Lung (tissue), 11 donors: ENCODE measurements at regions not wholly inside any gene's neighbourhood (a gene's known extent, or its start where the extent isn't known, plus 50 kb on each side); places are given as distances from the start of the nearest gene placed in this dataset.

ENCODE experiments used
- ATAC-seq: fragments of 200-7000 bp; cut with Tn5 transposase; one replicate; pipeline ENCODE4 v1.9.1; 2020; ENCODE audit warnings: moderate number of reproducible peaks; ENCODE audit not compliant: insufficient read depth, low FRiP score
- DNase-seq, 3 donors: peaks; one replicate each; pipeline ENCODE4 v3.0.0-alpha.2; 2013 to 2017
- H3K27ac ChIP-seq, 2 donors: one replicate each; pipeline ENCODE4 v1.5.1; 2013; ENCODE audit warnings: mild to moderate bottlenecking in 2 of 2, moderate library complexity in 2 of 2, control low read depth in 1 of 2, inconsistent platforms in 1 of 2, low read depth in 1 of 2, low read length in 1 of 2
- H3K27me3 ChIP-seq, 3 donors: one replicate each; pipeline ENCODE4 v1.5.1; 2013; ENCODE audit warnings: low read length in 2 of 3; ENCODE audit not compliant: control insufficient read depth in 3 of 3, insufficient read depth in 3 of 3
- H3K36me3 ChIP-seq, 4 donors: one replicate each; pipeline ENCODE4 v1.5.1; 2013; ENCODE audit warnings: low read length in 4 of 4, mild to moderate bottlenecking in 1 of 4, moderate library complexity in 1 of 4; ENCODE audit not compliant: control insufficient read depth in 4 of 4, insufficient read depth in 4 of 4
- H3K4me1 ChIP-seq, 5 donors: one replicate each; pipeline ENCODE4 v1.5.1; 2013; ENCODE audit warnings: low read length in 5 of 5, mild to moderate bottlenecking in 2 of 5, moderate library complexity in 1 of 5; ENCODE audit not compliant: control insufficient read depth in 5 of 5, insufficient read depth in 5 of 5
- H3K4me3 ChIP-seq: one replicate; pipeline ENCODE4 v1.5.1; 2013; ENCODE audit warnings: mild to moderate bottlenecking, control low read depth, moderate library complexity
- H3K9ac ChIP-seq, 2 donors: one replicate each; pipeline ENCODE4 v1.5.1; 2013; ENCODE audit warnings: low read length in 2 of 2, control low read depth in 1 of 2; ENCODE audit not compliant: insufficient read depth in 1 of 2
- H3K9me3 ChIP-seq, 4 donors: one replicate each; pipeline ENCODE4 v1.5.1; 2013; ENCODE audit warnings: low read length in 3 of 4, mild to moderate bottlenecking in 1 of 4, moderate library complexity in 1 of 4; ENCODE audit not compliant: control insufficient read depth in 4 of 4, insufficient read depth in 3 of 4
- WGBS, 2 donors: extraction: QIAGEN DNeasy Blood & Tissue Kit; methylation state at CpG; one replicate each; pipeline ENCODE4 v1.1.7; 2013; 5-methylcytosine and 5-hydroxymethylcytosine counted together
- TF ChIP-seq, protein P1 (sequence below): IDR thresholded peaks from 2 replicates; pipeline ENCODE4 v1.5.1; 2012; ENCODE audit warnings: mild to moderate bottlenecking; ENCODE audit errors: control extremely low read depth, extremely low read depth
- donor health status: control.
- donor health status: control.
- donor health status: Bipolar disorder and iron deficiency.
- donor health status: healthy.
- donor health status: DM: yes; HTN: yes; CAD: no.

DNA sequence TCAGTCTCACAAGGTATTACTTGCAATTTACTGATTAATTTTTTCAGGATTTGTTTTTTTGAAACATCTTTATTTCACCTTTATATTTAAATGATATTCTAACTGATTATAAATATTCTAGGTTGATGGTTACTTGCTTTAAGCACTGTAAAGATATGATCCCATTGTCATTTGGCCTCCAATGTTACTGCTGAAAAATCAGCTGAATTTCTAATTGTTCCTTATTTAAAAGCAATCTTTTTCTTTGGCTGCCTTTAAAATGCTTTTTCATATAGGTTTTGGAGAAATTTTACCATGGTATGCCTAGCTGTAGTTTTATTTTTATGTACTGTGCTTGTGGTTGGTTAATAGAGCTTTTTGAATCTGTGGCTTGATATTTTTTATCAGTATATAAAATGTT is 275.6 kb upstream of the PPFIA2 start:
- no peaks in the 10 kb centered on the region for H3K4me1 ChIP-seq
- H3K4me3 ChIP-seq = no peak overlapping the region
- TF ChIP-seq, protein P1, sequence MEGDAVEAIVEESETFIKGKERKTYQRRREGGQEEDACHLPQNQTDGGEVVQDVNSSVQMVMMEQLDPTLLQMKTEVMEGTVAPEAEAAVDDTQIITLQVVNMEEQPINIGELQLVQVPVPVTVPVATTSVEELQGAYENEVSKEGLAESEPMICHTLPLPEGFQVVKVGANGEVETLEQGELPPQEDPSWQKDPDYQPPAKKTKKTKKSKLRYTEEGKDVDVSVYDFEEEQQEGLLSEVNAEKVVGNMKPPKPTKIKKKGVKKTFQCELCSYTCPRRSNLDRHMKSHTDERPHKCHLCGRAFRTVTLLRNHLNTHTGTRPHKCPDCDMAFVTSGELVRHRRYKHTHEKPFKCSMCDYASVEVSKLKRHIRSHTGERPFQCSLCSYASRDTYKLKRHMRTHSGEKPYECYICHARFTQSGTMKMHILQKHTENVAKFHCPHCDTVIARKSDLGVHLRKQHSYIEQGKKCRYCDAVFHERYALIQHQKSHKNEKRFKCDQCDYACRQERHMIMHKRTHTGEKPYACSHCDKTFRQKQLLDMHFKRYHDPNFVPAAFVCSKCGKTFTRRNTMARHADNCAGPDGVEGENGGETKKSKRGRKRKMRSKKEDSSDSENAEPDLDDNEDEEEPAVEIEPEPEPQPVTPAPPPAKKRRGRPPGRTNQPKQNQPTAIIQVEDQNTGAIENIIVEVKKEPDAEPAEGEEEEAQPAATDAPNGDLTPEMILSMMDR = no peak
- no peaks in the 10 kb centered on the region for H3K36me3 ChIP-seq
- DNase-seq = no peak
- no peak for ATAC-seq
- H3K27ac ChIP-seq = no peak overlapping the region
- H3K9ac ChIP-seq = no peak overlapping the region
- no peaks in the 10 kb centered on the region for H3K27me3 ChIP-seq
- H3K9me3 ChIP-seq = no peaks in the 10 kb centered on the region

GRCh38 chr12:82029936-82030335 is 270.8 kb upstream of the PPFIA2 start:
- Histone ChIP-seq H3K27ac (no peak overlapping the region), H3K9me3 (no peaks in the 10 kb centered on the region), H3K4me3 (no peak overlapping the region), H3K27me3 (no peaks in the 10 kb centered on the region), H3K9ac (no peak overlapping the region), H3K36me3 (no peaks in the 10 kb centered on the region), H3K4me1 (no peaks in the 10 kb centered on the region)
- DNase-seq (no peak), ATAC-seq (no peak)
- TF ChIP-seq, protein P1 = no peak
- WGBS, 2 donors = 69 to 89% methylated on average over 1 of the region's 1 CpG

GRCh38 chr12:82028772-82029171 is 269.6 kb upstream of the PPFIA2 start:
- no peak for ATAC-seq
- H3K4me3 ChIP-seq = no peak overlapping the region
- no peak for DNase-seq
- no peaks in the 10 kb centered on the region for H3K9me3 ChIP-seq
- H3K4me1 ChIP-seq = no peaks in the 10 kb centered on the region
- H3K36me3 ChIP-seq = no peaks in the 10 kb centered on the region
- no peak overlapping the region for H3K27ac ChIP-seq
- 94 to 98% methylated on average over 1 of the region's 1 CpG for WGBS, 2 donors
- TF ChIP-seq, protein P1 = no peak
- no peaks in the 10 kb centered on the region for H3K27me3 ChIP-seq
- H3K9ac ChIP-seq = no peak overlapping the region

DNA sequence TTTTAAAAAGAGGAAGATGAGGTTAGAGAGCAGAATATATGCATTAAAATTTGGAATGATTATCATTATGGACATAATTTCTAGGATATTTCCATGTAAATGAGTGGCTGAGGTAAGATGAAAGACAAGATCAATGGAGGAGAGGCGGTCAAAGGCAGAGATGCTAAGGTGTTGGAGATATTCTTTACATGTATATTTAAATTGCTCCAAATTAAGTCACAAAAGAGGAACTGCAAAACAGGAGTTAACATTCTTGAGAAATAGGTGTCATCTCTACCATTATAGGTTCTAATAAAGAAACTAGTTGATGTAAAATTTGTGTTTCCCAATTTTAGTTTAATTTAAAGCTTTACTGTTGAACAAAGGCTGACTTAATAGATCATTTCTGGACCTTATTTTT is 268.5 kb upstream of the PPFIA2 start:
- ATAC-seq (no peak), DNase-seq (no peak)
- TF ChIP-seq, protein P1 = no peak
- H3K36me3 ChIP-seq = no peaks in the 10 kb centered on the region
- H3K27me3 ChIP-seq = no peaks in the 10 kb centered on the region
- no peak overlapping the region for H3K9ac ChIP-seq
- H3K9me3 ChIP-seq = no peaks in the 10 kb centered on the region
- no peaks in the 10 kb centered on the region for H3K4me1 ChIP-seq
- no peak overlapping the region for H3K27ac ChIP-seq
- no peak overlapping the region for H3K4me3 ChIP-seq
- WGBS, 2 donors = 92% methylated on average over 1 of the region's 1 CpG
